22Rv1 (cell line): ENCODE measurements at regions not wholly inside any gene's neighbourhood (a gene's known extent, or its start where the extent isn't known, plus 50 kb on each side); places are given as distances from the start of the nearest gene placed in this dataset.

Experiments used
- H3K27ac ChIP-seq: fragments of 450-650 bp; 2 replicates; pipeline ENCODE4 v1.5.1; 2017
- ZFX ChIP-seq: fragments of 450-650 bp; IDR thresholded peaks from 2 replicates; pipeline ENCODE4 v1.6.1; 2017; ENCODE audit warnings: antibody characterized with exemption, borderline replicate concordance
- TF ChIP-seq, protein P1 (sequence below): fragments of 450-650 bp; IDR thresholded peaks from 2 replicates; pipeline ENCODE4 v1.5.1; 2017; ENCODE audit warnings: mild to moderate bottlenecking

DNA sequence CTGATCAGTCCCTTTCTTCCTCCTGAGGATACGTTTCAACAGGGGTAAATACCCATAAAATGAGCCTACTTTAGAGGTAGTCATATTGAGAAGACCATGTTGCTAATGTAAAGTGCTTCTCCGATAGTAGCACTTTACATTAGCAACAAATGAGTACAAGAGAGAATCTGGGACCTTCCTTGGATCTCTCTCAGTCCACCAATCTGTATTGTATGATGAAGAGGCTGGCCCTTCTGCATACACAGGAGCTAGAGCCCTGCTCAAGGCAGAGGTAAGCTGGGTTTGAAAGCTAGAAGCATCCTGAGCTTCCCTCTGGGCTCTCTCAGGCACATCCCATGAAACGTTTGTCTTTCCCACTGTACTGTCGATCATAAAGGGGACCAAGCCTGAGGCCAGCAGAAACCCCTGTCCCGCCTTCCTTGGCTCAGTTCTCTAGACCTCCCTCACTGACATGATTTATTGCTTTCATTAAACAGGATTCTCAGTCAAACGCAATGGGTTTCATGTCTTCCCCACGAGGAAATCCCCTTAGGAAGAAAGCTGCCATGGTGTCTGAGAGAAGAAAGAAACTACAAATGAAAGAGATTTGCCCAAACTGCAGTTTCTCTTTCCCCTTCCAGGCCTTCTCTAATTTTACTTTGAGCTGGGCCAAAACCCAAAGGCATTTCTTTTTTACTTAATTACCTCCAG, 62.8 kb upstream of the BCAR3 start:
- no peak for TF ChIP-seq ZFX
- TF ChIP-seq, protein P1, sequence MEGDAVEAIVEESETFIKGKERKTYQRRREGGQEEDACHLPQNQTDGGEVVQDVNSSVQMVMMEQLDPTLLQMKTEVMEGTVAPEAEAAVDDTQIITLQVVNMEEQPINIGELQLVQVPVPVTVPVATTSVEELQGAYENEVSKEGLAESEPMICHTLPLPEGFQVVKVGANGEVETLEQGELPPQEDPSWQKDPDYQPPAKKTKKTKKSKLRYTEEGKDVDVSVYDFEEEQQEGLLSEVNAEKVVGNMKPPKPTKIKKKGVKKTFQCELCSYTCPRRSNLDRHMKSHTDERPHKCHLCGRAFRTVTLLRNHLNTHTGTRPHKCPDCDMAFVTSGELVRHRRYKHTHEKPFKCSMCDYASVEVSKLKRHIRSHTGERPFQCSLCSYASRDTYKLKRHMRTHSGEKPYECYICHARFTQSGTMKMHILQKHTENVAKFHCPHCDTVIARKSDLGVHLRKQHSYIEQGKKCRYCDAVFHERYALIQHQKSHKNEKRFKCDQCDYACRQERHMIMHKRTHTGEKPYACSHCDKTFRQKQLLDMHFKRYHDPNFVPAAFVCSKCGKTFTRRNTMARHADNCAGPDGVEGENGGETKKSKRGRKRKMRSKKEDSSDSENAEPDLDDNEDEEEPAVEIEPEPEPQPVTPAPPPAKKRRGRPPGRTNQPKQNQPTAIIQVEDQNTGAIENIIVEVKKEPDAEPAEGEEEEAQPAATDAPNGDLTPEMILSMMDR: no peak
- H3K27ac ChIP-seq: no peak overlapping the region

DNA sequence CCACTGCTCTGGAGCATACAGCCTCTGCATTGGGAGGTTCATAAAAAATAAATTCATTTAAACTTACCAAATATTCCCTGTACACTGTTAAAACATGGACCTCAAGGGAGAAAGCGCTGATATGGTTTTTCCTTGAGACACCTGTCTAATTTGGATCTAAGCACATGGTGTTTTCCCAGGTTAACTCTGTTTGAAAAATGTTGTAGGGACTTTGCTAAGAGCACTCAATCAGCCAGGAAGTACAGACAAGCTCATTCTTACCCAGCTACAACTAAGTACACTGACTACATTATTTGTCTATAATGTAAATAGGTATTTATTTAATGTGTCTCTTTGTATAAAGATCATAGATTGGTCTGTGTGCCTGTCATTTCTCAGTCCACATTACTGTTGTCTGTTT, 61.8 kb upstream of the BCAR3 start:
- no peak overlapping the region for H3K27ac ChIP-seq
- TF ChIP-seq ZFX: no peak
- TF ChIP-seq, protein P1: no peak

DNA sequence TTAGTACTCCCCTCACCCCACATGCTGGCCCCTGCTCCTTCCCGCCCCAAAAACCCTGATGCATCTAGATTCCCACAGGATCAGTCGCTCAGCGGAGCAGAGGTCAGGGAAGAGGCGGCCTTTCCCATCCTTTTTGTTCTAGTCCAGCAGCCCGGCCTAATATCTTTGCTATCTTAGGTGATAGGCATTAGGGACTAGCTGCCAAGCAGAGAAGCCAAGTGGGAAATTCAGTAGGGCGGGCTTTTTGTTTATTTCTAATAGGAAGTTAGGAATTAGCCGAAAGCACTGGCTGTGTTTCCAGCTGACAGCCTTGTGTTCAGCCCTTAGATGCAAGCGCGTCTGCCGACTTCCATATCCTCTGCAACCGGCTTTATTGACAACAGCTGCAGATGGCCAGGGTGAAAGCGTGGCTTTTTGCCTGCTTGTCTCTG, 59.0 kb upstream of the BCAR3 start:
- no peak overlapping the region for H3K27ac ChIP-seq
- TF ChIP-seq, protein P1: no peak
- TF ChIP-seq ZFX: no peak

DNA sequence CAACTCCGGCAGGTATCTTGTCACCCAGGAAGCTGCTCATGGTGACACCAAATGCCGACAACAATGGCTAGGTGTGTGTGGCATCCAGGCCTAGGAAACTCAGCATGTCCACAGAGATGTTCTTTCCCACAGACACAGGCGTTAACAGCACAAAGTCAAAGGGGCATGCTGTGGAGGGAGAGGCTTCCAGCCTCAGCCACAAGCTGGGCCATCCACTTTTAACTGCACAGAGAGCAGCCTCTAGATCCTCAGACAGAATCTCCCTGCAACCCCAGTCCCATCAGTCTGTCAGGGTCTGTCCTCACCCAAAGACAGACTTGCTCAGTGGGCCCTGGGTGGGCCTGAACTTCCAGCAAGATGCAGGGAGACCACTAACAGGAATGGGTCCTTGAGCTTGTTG, 58.5 kb upstream of the BCAR3 start:
- H3K27ac ChIP-seq: no peak overlapping the region
- no peak for TF ChIP-seq ZFX
- TF ChIP-seq, protein P1: no peak

DNA sequence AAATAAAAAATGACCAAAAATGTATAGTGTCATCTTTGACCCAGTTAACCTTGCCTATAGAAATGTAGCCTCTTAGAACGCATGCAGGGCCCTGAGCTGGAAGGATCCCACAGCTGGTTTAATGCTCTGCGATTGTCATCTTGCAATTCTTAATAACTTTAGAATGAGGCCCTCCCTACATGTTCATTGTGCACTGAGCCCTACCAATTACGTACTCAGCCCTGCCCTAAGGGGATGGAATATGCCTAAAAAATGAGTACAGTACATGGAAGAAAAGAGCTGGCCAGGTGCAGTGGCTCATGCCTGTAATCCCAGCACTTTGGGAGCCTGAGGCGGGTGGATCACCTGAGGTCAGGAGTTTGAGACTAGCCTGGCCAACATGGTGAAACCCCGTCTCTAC, 57.8 kb upstream of the BCAR3 start:
- H3K27ac ChIP-seq: no peak overlapping the region

DNA sequence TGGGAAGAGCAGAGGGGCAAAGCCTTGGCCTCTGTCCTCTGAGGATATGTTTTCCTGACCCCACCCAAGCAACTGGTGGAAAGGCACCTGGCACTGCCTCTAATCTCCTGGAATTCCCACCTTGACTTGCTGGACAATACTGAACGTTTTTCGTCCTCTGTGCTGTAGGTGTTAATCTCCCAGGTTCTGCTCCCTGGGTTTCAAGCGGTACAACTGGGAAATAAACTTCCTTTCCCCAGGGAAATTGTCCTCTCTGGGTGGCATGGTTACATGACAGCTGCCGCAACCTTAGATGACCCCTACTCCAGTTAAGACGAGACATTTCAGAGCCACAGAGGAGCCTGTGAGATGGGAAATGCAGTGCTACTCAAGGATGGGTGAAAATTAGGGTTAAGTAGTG, 57.3 kb upstream of the BCAR3 start:
- TF ChIP-seq, protein P1: no peak
- no peak for TF ChIP-seq ZFX
- H3K27ac ChIP-seq: no peak overlapping the region

More for the DNA sequence above, 57.8 kb upstream of the BCAR3 start:
- TF ChIP-seq ZFX: no peak
- TF ChIP-seq, protein P1: no peak

GRCh38 chr1:93738075-93738622, 56.5 kb upstream of the BCAR3 start:
- H3K27ac ChIP-seq: no peak overlapping the region
- TF ChIP-seq, protein P1: no peak
- TF ChIP-seq ZFX: no peak
